ENCODE measurements at regions not wholly inside any gene's neighbourhood (a gene's known extent, or its start where the extent isn't known, plus 50 kb on each side); places are given as distances from the start of the nearest gene placed in this dataset.
A peak's percentile ranks its signal among the peaks of the same experiment; 100 is the strongest.

- H3K4me3 Mint-ChIP-seq (ENCODE audit: unreplicated experiment): no peak overlapping the region
- H3K9me3 Mint-ChIP-seq (ENCODE audit: unreplicated experiment): no peaks in the 10 kb centered on the region
- no peaks in the 10 kb centered on the region for H3K27me3 Mint-ChIP-seq (ENCODE audit: unreplicated experiment)
- peaks cover 4% of the 10 kb centered on the region for H3K36me3 Mint-ChIP-seq (ENCODE audit: unreplicated experiment)
- no peaks in the 10 kb centered on the region for H3K4me1 Mint-ChIP-seq (ENCODE audit: low read depth, unreplicated experiment)
- no peak for DNase-seq
- H3K27ac Mint-ChIP-seq (ENCODE audit: unreplicated experiment): no peak overlapping the region
- no peak for TF ChIP-seq CTCF (IDR thresholded peaks at IDR 0.05; ENCODE audit: partially characterized antibody, unreplicated experiment)
Measured at GRCh38 chr18:25923193-25923592, 167.2 kb downstream of the SS18 start.

- Mint-ChIP-seq H3K27me3 (ENCODE audit: unreplicated experiment) (no peaks in the 10 kb centered on the region), H3K4me3 (ENCODE audit: unreplicated experiment) (no peak overlapping the region), H3K4me1 (ENCODE audit: low read depth, unreplicated experiment) (no peaks in the 10 kb centered on the region), H3K27ac (ENCODE audit: unreplicated experiment) (no peak overlapping the region), H3K9me3 (ENCODE audit: unreplicated experiment) (no peaks in the 10 kb centered on the region), H3K36me3 (ENCODE audit: unreplicated experiment) (no peaks in the 10 kb centered on the region)
- DNase-seq: peak; percentile 45
- peak; percentile 66 for TF ChIP-seq CTCF (IDR thresholded peaks at IDR 0.05; ENCODE audit: partially characterized antibody, unreplicated experiment)
Measured at GRCh38 chr18:25921677-25922421, 168.6 kb downstream of the SS18 start.

- H3K27me3 Mint-ChIP-seq (ENCODE audit: unreplicated experiment): no peaks in the 10 kb centered on the region
- TF ChIP-seq CTCF (IDR thresholded peaks at IDR 0.05; ENCODE audit: partially characterized antibody, unreplicated experiment): no peak
- peaks cover 3% of the 10 kb centered on the region for H3K4me1 Mint-ChIP-seq (ENCODE audit: low read depth, unreplicated experiment)
- no peak for DNase-seq
- H3K27ac Mint-ChIP-seq (ENCODE audit: unreplicated experiment): no peak overlapping the region
- no peaks in the 10 kb centered on the region for H3K36me3 Mint-ChIP-seq (ENCODE audit: unreplicated experiment)
- H3K4me3 Mint-ChIP-seq (ENCODE audit: unreplicated experiment): no peak overlapping the region
- H3K9me3 Mint-ChIP-seq (ENCODE audit: unreplicated experiment): no peaks in the 10 kb centered on the region
Measured at GRCh38 chr18:25915907-25916306, 174.5 kb downstream of the SS18 start.

GRCh38 chr18:25898965-25899364 is 191.4 kb downstream of the SS18 start:
- H3K9me3 Mint-ChIP-seq (ENCODE audit: unreplicated experiment): peaks cover 4% of the 10 kb centered on the region

More at GRCh38 chr18:25898965-25899364, 191.4 kb downstream of the SS18 start:
- Mint-ChIP-seq H3K36me3 (ENCODE audit: unreplicated experiment) (peaks cover 4% of the 10 kb centered on the region), H3K4me1 (ENCODE audit: low read depth, unreplicated experiment) (peaks cover 16% of the 10 kb centered on the region), H3K4me3 (ENCODE audit: unreplicated experiment) (no peak overlapping the region), H3K27ac (ENCODE audit: unreplicated experiment) (peak overlapping the region; percentile 41), H3K27me3 (ENCODE audit: unreplicated experiment) (peaks cover 4% of the 10 kb centered on the region)
- no peak for TF ChIP-seq CTCF (IDR thresholded peaks at IDR 0.05; ENCODE audit: partially characterized antibody, unreplicated experiment)
- peak; percentile 20 for DNase-seq

All from glutamatergic neuron (in vitro differentiated cells).